ENCODE measurements at regions not wholly inside any gene's neighbourhood (a gene's known extent, or its start where the extent isn't known, plus 50 kb on each side); places are given as distances from the start of the nearest gene placed in this dataset.

GRCh38 chr11:116162086-116162885, 610.5 kb downstream of the BUD13 start:
- H3K27ac ChIP-seq, result no peak overlapping the region
- DNase-seq (no peak), ATAC-seq (no peak)
- H3K4me1 ChIP-seq, result no peaks in the 10 kb centered on the region
- no peaks in the 10 kb centered on the region for H3K9me3 ChIP-seq
- intact Hi-C loops (cut with DNase I), result no loop called here
- WGBS, 2 donors, result 40% methylated on average over 20 of the region's 20 CpGs
- no peaks in the 10 kb centered on the region for H3K27me3 ChIP-seq
- no peak overlapping the region for H3K4me3 ChIP-seq
- H3K36me3 ChIP-seq (replicated peaks in 1 of 2; ENCODE audit: insufficient read depth in 1 of 2, low read depth in 2 of 2), result no peaks in the 10 kb centered on the region
- TF ChIP-seq CTCF (IDR thresholded peaks at IDR 0.05) (no peak), POLR2A (IDR thresholded peaks at IDR 0.05) (no peak)

- no peaks in the 10 kb centered on the region for H3K4me1 ChIP-seq
- ATAC-seq, result no peak
- no peaks in the 10 kb centered on the region for H3K9me3 ChIP-seq
- TF ChIP-seq POLR2A (IDR thresholded peaks at IDR 0.05) (no peak), CTCF (IDR thresholded peaks at IDR 0.05) (no peak)
- WGBS, 2 donors, result 48 to 72% methylated on average over 2 of the region's 2 CpGs
- H3K27me3 ChIP-seq, result no peaks in the 10 kb centered on the region
- DNase-seq, result no peak
- intact Hi-C loops (cut with DNase I), result no loop called here
- H3K36me3 ChIP-seq (replicated peaks in 1 of 2; ENCODE audit: insufficient read depth in 1 of 2, low read depth in 2 of 2), result no peaks in the 10 kb centered on the region
- no peak overlapping the region for H3K4me3 ChIP-seq
- H3K27ac ChIP-seq, result no peak overlapping the region
Measured at GRCh38 chr11:116148645-116149044, 624.1 kb downstream of the BUD13 start.

GRCh38 chr11:116148056-116148455, 624.7 kb downstream of the BUD13 start:
- no peak for DNase-seq
- Histone ChIP-seq H3K9me3 (no peaks in the 10 kb centered on the region), H3K4me1 (no peaks in the 10 kb centered on the region), H3K27ac (no peak overlapping the region), H3K4me3 (no peak overlapping the region), H3K27me3 (no peaks in the 10 kb centered on the region), H3K36me3 (replicated peaks in 1 of 2; ENCODE audit: insufficient read depth in 1 of 2, low read depth in 2 of 2) (no peaks in the 10 kb centered on the region)
- ATAC-seq, result no peak
- 42% methylated on average over 10 of the region's 10 CpGs for WGBS, 2 donors
- TF ChIP-seq POLR2A (IDR thresholded peaks at IDR 0.05) (no peak), CTCF (IDR thresholded peaks at IDR 0.05) (no peak)
- intact Hi-C loops (cut with DNase I), result no loop called here

- TF ChIP-seq POLR2A (IDR thresholded peaks at IDR 0.05), result no peak
- TF ChIP-seq CTCF (IDR thresholded peaks at IDR 0.05), result no peak
- H3K27ac ChIP-seq, result no peak overlapping the region
- ATAC-seq, result no peak
Measured at GRCh38 chr11:116145187-116145865, 627.5 kb downstream of the BUD13 start.

More at GRCh38 chr11:116145187-116145865, 627.5 kb downstream of the BUD13 start:
- Histone ChIP-seq H3K4me1 (no peaks in the 10 kb centered on the region), H3K4me3 (no peak overlapping the region), H3K36me3 (replicated peaks in 1 of 2; ENCODE audit: insufficient read depth in 1 of 2, low read depth in 2 of 2) (no peaks in the 10 kb centered on the region), H3K9me3 (no peaks in the 10 kb centered on the region), H3K27me3 (no peaks in the 10 kb centered on the region)
- 71 to 79% methylated on average over 13 to 14 of the region's 14 CpGs for WGBS, 2 donors
- no peak for DNase-seq
- intact Hi-C loops (cut with DNase I), result no loop called here
